ENCODE measurements at regions not wholly inside any gene's neighbourhood (a gene's known extent, or its start where the extent isn't known, plus 50 kb on each side); places are given as distances from the start of the nearest gene placed in this dataset.

- Histone ChIP-seq H3K36me3 (ENCODE audit: control insufficient read depth, insufficient read depth, low read length) (no peaks in the 10 kb centered on the region), H3K4me3 (ENCODE audit: low read depth, low read length) (no peak overlapping the region), H3K27me3 (ENCODE audit: control insufficient read depth, insufficient read depth, low read length) (no peaks in the 10 kb centered on the region)
- no peak for TF ChIP-seq CTCF (IDR thresholded peaks at IDR 0.05; ENCODE audit: insufficient read depth, low read depth, low read length)
- CTCF ChIA-PET = no interaction called here
- POLR2A ChIA-PET = no interaction called here
- no peak for DNase-seq (ENCODE audit: low read depth)
Measured at GRCh38 chr18:52082246-52082645, 257.8 kb upstream of the DCC start.

GRCh38 chr18:52087140-52087539 lies 252.9 kb upstream of the DCC start:
- no peaks in the 10 kb centered on the region for H3K27me3 ChIP-seq (ENCODE audit: control insufficient read depth, insufficient read depth, low read length)
- POLR2A ChIA-PET = no interaction called here

GRCh38 chr18:52090005-52090404 lies 250.0 kb upstream of the DCC start:
- no peaks in the 10 kb centered on the region for H3K36me3 ChIP-seq (ENCODE audit: control insufficient read depth, insufficient read depth, low read length)
- CTCF ChIA-PET = interaction anchor here (0.9 to 1.0 kb wide), 2 partner anchors 11 to 26 kb away, joined by 3 read pairs; no protein-coding TSS in a partner anchor
- POLR2A ChIA-PET = no interaction called here
- H3K27me3 ChIP-seq (ENCODE audit: control insufficient read depth, insufficient read depth, low read length) = no peaks in the 10 kb centered on the region
- DNase-seq (ENCODE audit: low read depth) = no peak
- TF ChIP-seq CTCF (IDR thresholded peaks at IDR 0.05; ENCODE audit: insufficient read depth, low read depth, low read length) = no peak
- H3K4me3 ChIP-seq (ENCODE audit: low read depth, low read length) = no peak overlapping the region

More at GRCh38 chr18:52087140-52087539, 252.9 kb upstream of the DCC start:
- Histone ChIP-seq H3K36me3 (ENCODE audit: control insufficient read depth, insufficient read depth, low read length) (no peaks in the 10 kb centered on the region), H3K4me3 (ENCODE audit: low read depth, low read length) (no peak overlapping the region)
- CTCF ChIA-PET = no interaction called here
- TF ChIP-seq CTCF (IDR thresholded peaks at IDR 0.05; ENCODE audit: insufficient read depth, low read depth, low read length) = no peak
- DNase-seq (ENCODE audit: low read depth) = no peak

- TF ChIP-seq CTCF (IDR thresholded peaks at IDR 0.05; ENCODE audit: insufficient read depth, low read depth, low read length) = no peak
- CTCF ChIA-PET = no interaction called here
Measured at GRCh38 chr18:52093171-52093570, 246.8 kb upstream of the DCC start.

GRCh38 chr18:52118684-52119083 lies 221.3 kb upstream of the DCC start:
- DNase-seq (ENCODE audit: low read depth) = no peak
- Histone ChIP-seq H3K27me3 (ENCODE audit: control insufficient read depth, insufficient read depth, low read length) (no peaks in the 10 kb centered on the region), H3K36me3 (ENCODE audit: control insufficient read depth, insufficient read depth, low read length) (no peaks in the 10 kb centered on the region), H3K4me3 (ENCODE audit: low read depth, low read length) (no peak overlapping the region)
- TF ChIP-seq CTCF (IDR thresholded peaks at IDR 0.05; ENCODE audit: insufficient read depth, low read depth, low read length) = no peak
- ChIA-PET POLR2A (no interaction called here), CTCF (no interaction called here)

More at GRCh38 chr18:52093171-52093570, 246.8 kb upstream of the DCC start:
- DNase-seq (ENCODE audit: low read depth) = no peak
- Histone ChIP-seq H3K36me3 (ENCODE audit: control insufficient read depth, insufficient read depth, low read length) (no peaks in the 10 kb centered on the region), H3K4me3 (ENCODE audit: low read depth, low read length) (no peak overlapping the region), H3K27me3 (ENCODE audit: control insufficient read depth, insufficient read depth, low read length) (no peaks in the 10 kb centered on the region)
- POLR2A ChIA-PET = no interaction called here
